WERI-Rb-1 (cell line): ENCODE measurements at regions not wholly inside any gene's neighbourhood (a gene's known extent, or its start where the extent isn't known, plus 50 kb on each side); places are given as distances from the start of the nearest gene placed in this dataset.
"Not testable (repeated sequence)": the region's sequence is repeated elsewhere in the genome, so short reads cannot be mapped to it uniquely, and the experiment has no call there.

ENCODE experiments used
- DNase-seq: peaks from one replicate; pipeline ENCODE4 v3.0.0-alpha.2; 2020
- H3K27ac ChIP-seq: fragments of 250-450 bp; sonication (Bioruptor Pico); 2 replicates; pipeline ENCODE4 v1.5.1; 2020; ENCODE audit warnings: mild to moderate bottlenecking, moderate library complexity
- H3K27me3 ChIP-seq: fragments of 250-450 bp; sonication (Bioruptor Pico); 2 replicates; pipeline ENCODE4 v1.5.1; 2021; ENCODE audit warnings: mild to moderate bottlenecking, low read depth, moderate library complexity; ENCODE audit not compliant: insufficient read depth, severe bottlenecking
- H3K36me3 ChIP-seq: fragments of 250-450 bp; sonication (Bioruptor Pico); 2 replicates; pipeline ENCODE4 v1.5.1; 2020; ENCODE audit warnings: mild to moderate bottlenecking, moderate library complexity
- H3K4me3 ChIP-seq: 2 replicates; pipeline ENCODE4 v1.5.1; 2011; ENCODE audit warnings: low read depth, mild to moderate bottlenecking, control low read depth, low read length
- H3K9me3 ChIP-seq: fragments of 250-450 bp; sonication (Bioruptor Pico); 2 replicates; pipeline ENCODE4 v1.5.1; 2021; ENCODE audit warnings: mild to moderate bottlenecking, moderate library complexity; ENCODE audit not compliant: severe bottlenecking
- CTCF ChIP-seq: IDR thresholded peaks from 2 replicates; pipeline ENCODE4 v1.5.1; 2011; ENCODE audit warnings: low read depth, mild to moderate bottlenecking, control low read depth, inconsistent platforms, low read length

GRCh38 chr10:130713135-130713534 lies 576.9 kb downstream of the GLRX3 start:
- Histone ChIP-seq H3K9me3 (no peaks in the 10 kb centered on the region), H3K27me3 (no peaks in the 10 kb centered on the region), H3K4me3 (no peak overlapping the region), H3K36me3 (no peaks in the 10 kb centered on the region), H3K27ac (no peak overlapping the region)
- no peak for DNase-seq
- no peak for TF ChIP-seq CTCF

- Histone ChIP-seq H3K36me3 (no peaks in the 10 kb centered on the region), H3K27ac (no peak overlapping the region), H3K27me3 (no peaks in the 10 kb centered on the region), H3K4me3 (no peak overlapping the region), H3K9me3 (no peaks in the 10 kb centered on the region)
- DNase-seq: no peak
- no peak for TF ChIP-seq CTCF
These were observed 577.5 kb downstream of the GLRX3 start for GRCh38 chr10:130713731-130714130.

GRCh38 chr10:130714742-130715467 lies 578.7 kb downstream of the GLRX3 start:
- H3K4me3 ChIP-seq: no peak overlapping the region
- no peak overlapping the region for H3K27ac ChIP-seq
- no peak for DNase-seq
- no peaks in the 10 kb centered on the region for H3K27me3 ChIP-seq
- H3K36me3 ChIP-seq: no peaks in the 10 kb centered on the region
- no peak for TF ChIP-seq CTCF
- H3K9me3 ChIP-seq: no peaks in the 10 kb centered on the region

- H3K36me3 ChIP-seq: no peaks in the 10 kb centered on the region
- no peak for TF ChIP-seq CTCF
- H3K4me3 ChIP-seq: no peak overlapping the region
- no peak overlapping the region for H3K27ac ChIP-seq
- H3K9me3 ChIP-seq: no peaks in the 10 kb centered on the region
- DNase-seq: no peak
- H3K27me3 ChIP-seq: no peaks in the 10 kb centered on the region
These were observed 579.8 kb downstream of the GLRX3 start for GRCh38 chr10:130715686-130716670.

- H3K27me3 ChIP-seq: no peaks in the 10 kb centered on the region
- no peak overlapping the region for H3K4me3 ChIP-seq
- no peaks in the 10 kb centered on the region for H3K36me3 ChIP-seq
- H3K9me3 ChIP-seq: no peaks in the 10 kb centered on the region
- peak; percentile 39; the same call in 1 of the 2 replicates for TF ChIP-seq CTCF
- peak; percentile 40 for DNase-seq
- no peak overlapping the region for H3K27ac ChIP-seq
These were observed 580.9 kb downstream of the GLRX3 start for GRCh38 chr10:130717083-130717482.

- not testable (repeated sequence) for DNase-seq, H3K27me3 ChIP-seq, H3K27ac ChIP-seq, H3K4me3 ChIP-seq, H3K36me3 ChIP-seq, H3K9me3 ChIP-seq
These were observed 582.7 kb downstream of the GLRX3 start for GRCh38 chr10:130718744-130719447.
